ENCODE measurements at regions not wholly inside any gene's neighbourhood (a gene's known extent, or its start where the extent isn't known, plus 50 kb on each side); places are given as distances from the start of the nearest gene placed in this dataset.

DNA sequence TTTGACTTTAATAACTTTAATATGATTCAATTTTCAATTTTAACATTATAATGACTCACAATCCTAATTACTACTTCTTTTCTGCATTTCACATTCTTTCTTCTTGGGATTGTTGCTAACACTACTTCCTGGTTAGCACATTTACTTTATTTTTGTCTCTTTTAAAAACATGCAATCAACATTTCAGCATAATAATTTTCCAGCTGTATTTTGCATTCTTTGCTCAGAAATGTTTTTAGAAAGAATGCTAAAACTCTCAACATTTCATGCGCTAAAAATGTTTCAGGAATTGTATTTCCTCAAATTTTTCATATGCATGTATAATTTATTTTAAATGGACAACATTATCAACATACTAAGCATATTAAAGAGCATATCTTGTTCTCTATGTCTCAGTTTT, 1302.1 kb upstream of the GJE1 start:
- TF ChIP-seq CTCF (IDR thresholded peaks at IDR 0.05; ENCODE audit: low read length): no peak
- no peak for TF ChIP-seq EZH2 (IDR thresholded peaks at IDR 0.05; ENCODE audit: borderline replicate concordance, low read length)
